Hepatocyte (in vitro differentiated cells): ENCODE measurements at regions not wholly inside any gene's neighbourhood (a gene's known extent, or its start where the extent isn't known, plus 50 kb on each side); places are given as distances from the start of the nearest gene placed in this dataset.
"Not testable (repeated sequence)": the region's sequence is repeated elsewhere in the genome, so short reads cannot be mapped to it uniquely, and the experiment has no call there.

ENCODE experiments used
- DNase-seq: peaks from one replicate; pipeline ENCODE4 v3.0.0-alpha.2; 2016; ENCODE audit warnings: low spot score
- H2AFZ ChIP-seq: fragments of 200-600 bp; sonication (generic); 2 replicates; pipeline ENCODE4 v1.6.0; 2016; ENCODE audit warnings: antibody characterized with exemption, mild to moderate bottlenecking
- H3K27ac ChIP-seq: fragments of 200-600 bp; sonication (generic); 2 replicates; pipeline ENCODE4 v1.5.1; 2016; ENCODE audit warnings: mild to moderate bottlenecking
- H3K27me3 ChIP-seq: fragments of 200-600 bp; sonication (generic); 2 replicates; pipeline ENCODE4 v1.6.1; 2016
- H3K36me3 ChIP-seq: fragments of 200-600 bp; sonication (generic); replicated peaks from 2 replicates; pipeline ENCODE4 v1.5.1; 2016; ENCODE audit warnings: low read depth; ENCODE audit not compliant: insufficient read depth
- H3K4me1 ChIP-seq: fragments of 200-600 bp; sonication (generic); 2 replicates; pipeline ENCODE4 v1.5.1; 2016; ENCODE audit warnings: mild to moderate bottlenecking, moderate library complexity; ENCODE audit not compliant: insufficient read depth
- H3K4me2 ChIP-seq: fragments of 200-600 bp; sonication (generic); 2 replicates; pipeline ENCODE4 v1.6.0; 2016
- H3K4me3 ChIP-seq: fragments of 200-600 bp; sonication (generic); 2 replicates; pipeline ENCODE4 v1.5.1; 2016; ENCODE audit warnings: mild to moderate bottlenecking
- H3K79me2 ChIP-seq: fragments of 200-600 bp; sonication (generic); 2 replicates; pipeline ENCODE4 v1.6.0; 2017; ENCODE audit warnings: mild to moderate bottlenecking
- H3K9me2 ChIP-seq: fragments of 200-600 bp; sonication (generic); replicated peaks from 2 replicates; pipeline ENCODE4 v1.6.0; 2017; ENCODE audit warnings: mild to moderate bottlenecking; ENCODE audit not compliant: insufficient read depth
- H3K9me3 ChIP-seq: fragments of 200-600 bp; sonication (generic); 2 replicates; pipeline ENCODE4 v1.5.1; 2016; ENCODE audit warnings: low read depth, mild to moderate bottlenecking
- H4K20me1 ChIP-seq: fragments of 200-600 bp; sonication (generic); 2 replicates; pipeline ENCODE4 v1.6.0; 2016; ENCODE audit warnings: mild to moderate bottlenecking; ENCODE audit not compliant: insufficient read depth, poor library complexity, severe bottlenecking
- CTCF ChIP-seq: fragments of 200-600 bp; sonication (generic); IDR thresholded peaks from 2 replicates; pipeline ENCODE4 v1.5.1; 2016; ENCODE audit warnings: antibody characterized with exemption, mild to moderate bottlenecking; ENCODE audit not compliant: poor library complexity
- EZH2 ChIP-seq: fragments of 200-600 bp; sonication (generic); IDR thresholded peaks from 2 replicates; pipeline ENCODE4 v1.6.1; 2016; ENCODE audit warnings: antibody characterized with exemption, mild to moderate bottlenecking, borderline replicate concordance
- EZH2phosphoT487 ChIP-seq: fragments of 200-600 bp; sonication (generic); IDR thresholded peaks from one replicate; pipeline ENCODE4 v1.6.1; 2018; ENCODE audit warnings: antibody characterized with exemption, mild to moderate bottlenecking, low read depth, moderate library complexity; ENCODE audit not compliant: unreplicated experiment, severe bottlenecking
- WGBS: methylation state at CpG from one replicate; pipeline ENCODE4 v1.1.6; 2016; ENCODE audit warnings: low lambda C conversion rate; ENCODE audit errors: missing lambda C conversion rate; 5-methylcytosine and 5-hydroxymethylcytosine counted together

- not testable (repeated sequence) for H3K27me3 ChIP-seq, H3K4me1 ChIP-seq, H3K9me2 ChIP-seq, H3K9me3 ChIP-seq, H3K36me3 ChIP-seq, H3K4me3 ChIP-seq, H3K79me2 ChIP-seq, DNase-seq, H3K27ac ChIP-seq, H2AFZ ChIP-seq, H3K4me2 ChIP-seq, H4K20me1 ChIP-seq
- WGBS, result 87% methylated on average over 19 of the region's 21 CpGs
These were observed 194.2 kb downstream of the NPIPB11 start for GRCh38 chr16:29212084-29213027.

GRCh38 chr16:29211456-29211855 is 195.1 kb downstream of the NPIPB11 start:
- not testable (repeated sequence) for H3K79me2 ChIP-seq, H3K36me3 ChIP-seq, H4K20me1 ChIP-seq, H3K4me1 ChIP-seq, H3K9me2 ChIP-seq, H3K27ac ChIP-seq, H3K27me3 ChIP-seq, H3K4me3 ChIP-seq, DNase-seq, H3K9me3 ChIP-seq, H2AFZ ChIP-seq, H3K4me2 ChIP-seq
- 91% methylated on average over 12 of the region's 12 CpGs for WGBS

GRCh38 chr16:29210299-29211150 is 196.0 kb downstream of the NPIPB11 start:
- H3K4me1 ChIP-seq, H3K27me3 ChIP-seq, H3K4me3 ChIP-seq, H3K9me3 ChIP-seq, H3K36me3 ChIP-seq, H4K20me1 ChIP-seq, DNase-seq, H3K79me2 ChIP-seq, H3K4me2 ChIP-seq, H3K9me2 ChIP-seq, H3K27ac ChIP-seq, H2AFZ ChIP-seq: not testable (repeated sequence)
- 93% methylated on average over 22 of the region's 25 CpGs for WGBS

- not testable (repeated sequence) for H3K36me3 ChIP-seq, H3K27me3 ChIP-seq, H3K9me2 ChIP-seq, H3K79me2 ChIP-seq, H3K4me1 ChIP-seq, H3K4me2 ChIP-seq, DNase-seq, H2AFZ ChIP-seq, H3K9me3 ChIP-seq, H4K20me1 ChIP-seq, H3K27ac ChIP-seq, H3K4me3 ChIP-seq
- WGBS, result 74% methylated on average over 3 of the region's 3 CpGs
These were observed 200.4 kb downstream of the NPIPB11 start for GRCh38 chr16:29206120-29206519.

GRCh38 chr16:29205151-29205550 is 201.4 kb downstream of the NPIPB11 start:
- 94% methylated on average over 2 of the region's 2 CpGs for WGBS
- H3K9me3 ChIP-seq, H3K79me2 ChIP-seq, H3K9me2 ChIP-seq, DNase-seq, H3K4me3 ChIP-seq, H3K27ac ChIP-seq, H3K27me3 ChIP-seq, H2AFZ ChIP-seq, H3K36me3 ChIP-seq, H4K20me1 ChIP-seq, H3K4me2 ChIP-seq: not testable (repeated sequence)
- peaks cover 12% of the 10 kb centered on the region for H3K4me1 ChIP-seq

- no peak overlapping the region for H3K4me2 ChIP-seq
- no peaks in the 10 kb centered on the region for H3K79me2 ChIP-seq
- H3K9me2 ChIP-seq, result no peaks in the 10 kb centered on the region
- H3K27me3 ChIP-seq, result no peaks in the 10 kb centered on the region
- TF ChIP-seq CTCF, result no peak
- no peak for TF ChIP-seq EZH2
- TF ChIP-seq EZH2phosphoT487, result no peak
- DNase-seq, result no peak
- no peaks in the 10 kb centered on the region for H3K36me3 ChIP-seq
- peaks cover 12% of the 10 kb centered on the region for H3K4me1 ChIP-seq
- no peak overlapping the region for H3K27ac ChIP-seq
- 93% methylated on average over 6 of the region's 6 CpGs for WGBS
- no peaks in the 10 kb centered on the region for H4K20me1 ChIP-seq
- no peak overlapping the region for H2AFZ ChIP-seq
- no peak overlapping the region for H3K4me3 ChIP-seq
- H3K9me3 ChIP-seq, result peaks cover 4% of the 10 kb centered on the region
These were observed 201.7 kb downstream of the NPIPB11 start for GRCh38 chr16:29204806-29205135.

- H4K20me1 ChIP-seq, H3K4me2 ChIP-seq, H3K9me2 ChIP-seq, H3K4me3 ChIP-seq, H3K27me3 ChIP-seq, H3K36me3 ChIP-seq, H3K79me2 ChIP-seq, DNase-seq, H3K27ac ChIP-seq, H3K9me3 ChIP-seq, H2AFZ ChIP-seq: not testable (repeated sequence)
- WGBS, result 88% methylated on average over 19 of the region's 19 CpGs
- H3K4me1 ChIP-seq, result peaks cover 18% of the 10 kb centered on the region
These were observed 202.3 kb downstream of the NPIPB11 start for GRCh38 chr16:29203933-29204805.
